ENCODE measurements at regions not wholly inside any gene's neighbourhood (a gene's known extent, or its start where the extent isn't known, plus 50 kb on each side); places are given as distances from the start of the nearest gene placed in this dataset.

DNA sequence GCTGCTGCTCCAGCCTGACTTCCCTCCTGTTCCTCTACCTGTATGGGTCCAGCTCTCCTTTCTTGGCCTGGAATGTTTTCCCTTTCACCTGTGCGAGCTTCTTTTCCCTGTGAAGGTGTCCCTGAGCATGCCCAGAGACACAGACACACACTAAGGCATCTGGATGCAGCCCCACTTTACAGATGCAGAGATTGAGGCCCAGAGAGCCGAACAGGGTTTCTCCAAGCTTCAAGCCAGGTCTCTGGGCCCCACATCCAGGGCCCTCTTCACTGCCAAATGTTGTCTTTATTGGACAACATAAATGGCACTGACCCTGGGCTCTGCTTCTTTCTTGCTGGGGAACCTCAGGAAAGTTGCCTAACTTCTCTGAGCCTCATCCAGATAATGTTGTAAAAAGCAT, 561.6 kb downstream of the MIAT start:
- Histone ChIP-seq H3K79me2 (ENCODE audit: insufficient read depth, low read length) (no peaks in the 10 kb centered on the region), H3K36me3 (ENCODE audit: insufficient read depth, low read length) (no peaks in the 10 kb centered on the region), H3K4me1 (ENCODE audit: insufficient read depth, low read length, severe bottlenecking) (no peaks in the 10 kb centered on the region), H2AFZ (ENCODE audit: low read length) (no peak overlapping the region), H3K27me3 (ENCODE audit: insufficient read depth, low read length) (no peaks in the 10 kb centered on the region), H3K9ac (ENCODE audit: low read length) (no peak overlapping the region), H3F3A (ENCODE audit: insufficient read depth, low read length) (no peaks in the 10 kb centered on the region), H3K4me2 (ENCODE audit: low read length) (no peak overlapping the region), H3K27ac (ENCODE audit: low read depth, low read length, poor library complexity, severe bottlenecking) (no peak overlapping the region), H3K9me3 (ENCODE audit: low read length) (no peaks in the 10 kb centered on the region), H4K20me1 (ENCODE audit: insufficient read depth, low read length) (no peaks in the 10 kb centered on the region), H3K4me3 (ENCODE audit: low read depth, low read length, poor library complexity, severe bottlenecking) (no peak overlapping the region), H3K9me2 (ENCODE audit: low read depth, low read length) (no peaks in the 10 kb centered on the region)
- TF ChIP-seq EZH2 (IDR thresholded peaks at IDR 0.05; ENCODE audit: borderline replicate concordance, low read length), result no peak
- TF ChIP-seq, protein P1, sequence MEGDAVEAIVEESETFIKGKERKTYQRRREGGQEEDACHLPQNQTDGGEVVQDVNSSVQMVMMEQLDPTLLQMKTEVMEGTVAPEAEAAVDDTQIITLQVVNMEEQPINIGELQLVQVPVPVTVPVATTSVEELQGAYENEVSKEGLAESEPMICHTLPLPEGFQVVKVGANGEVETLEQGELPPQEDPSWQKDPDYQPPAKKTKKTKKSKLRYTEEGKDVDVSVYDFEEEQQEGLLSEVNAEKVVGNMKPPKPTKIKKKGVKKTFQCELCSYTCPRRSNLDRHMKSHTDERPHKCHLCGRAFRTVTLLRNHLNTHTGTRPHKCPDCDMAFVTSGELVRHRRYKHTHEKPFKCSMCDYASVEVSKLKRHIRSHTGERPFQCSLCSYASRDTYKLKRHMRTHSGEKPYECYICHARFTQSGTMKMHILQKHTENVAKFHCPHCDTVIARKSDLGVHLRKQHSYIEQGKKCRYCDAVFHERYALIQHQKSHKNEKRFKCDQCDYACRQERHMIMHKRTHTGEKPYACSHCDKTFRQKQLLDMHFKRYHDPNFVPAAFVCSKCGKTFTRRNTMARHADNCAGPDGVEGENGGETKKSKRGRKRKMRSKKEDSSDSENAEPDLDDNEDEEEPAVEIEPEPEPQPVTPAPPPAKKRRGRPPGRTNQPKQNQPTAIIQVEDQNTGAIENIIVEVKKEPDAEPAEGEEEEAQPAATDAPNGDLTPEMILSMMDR (IDR thresholded peaks at IDR 0.05; ENCODE audit: low read length), result no peak

DNA sequence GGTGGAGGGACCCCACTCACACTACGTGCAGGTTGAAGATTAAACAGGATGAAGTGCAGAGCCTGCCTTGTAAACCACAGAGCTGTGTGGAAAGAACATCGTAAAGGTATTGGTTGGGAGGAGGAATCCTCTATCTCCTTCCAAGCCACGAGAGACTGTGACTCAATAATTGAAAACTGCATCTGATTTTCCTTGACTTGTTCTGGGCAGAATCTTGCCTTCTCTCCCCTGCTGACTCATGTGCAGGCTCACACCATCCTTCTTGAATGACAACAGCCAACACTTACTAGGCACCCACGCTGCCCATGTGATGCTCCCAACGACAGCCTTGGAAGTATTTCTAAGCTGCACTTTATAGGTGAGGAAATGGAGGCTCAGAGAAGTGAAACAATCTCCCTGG, 563.0 kb downstream of the MIAT start:
- H3K9me3 ChIP-seq (ENCODE audit: low read length), result no peaks in the 10 kb centered on the region
- no peak overlapping the region for H3K9ac ChIP-seq (ENCODE audit: low read length)
- no peaks in the 10 kb centered on the region for H3F3A ChIP-seq (ENCODE audit: insufficient read depth, low read length)
- no peaks in the 10 kb centered on the region for H3K4me1 ChIP-seq (ENCODE audit: insufficient read depth, low read length, severe bottlenecking)
- H3K4me3 ChIP-seq (ENCODE audit: low read depth, low read length, poor library complexity, severe bottlenecking), result no peak overlapping the region
- H3K9me2 ChIP-seq (ENCODE audit: low read depth, low read length), result no peaks in the 10 kb centered on the region
- no peak overlapping the region for H3K27ac ChIP-seq (ENCODE audit: low read depth, low read length, poor library complexity, severe bottlenecking)
- no peak overlapping the region for H3K4me2 ChIP-seq (ENCODE audit: low read length)
- H2AFZ ChIP-seq (ENCODE audit: low read length), result no peak overlapping the region
- TF ChIP-seq, protein P1 (IDR thresholded peaks at IDR 0.05; ENCODE audit: low read length), result no peak
- TF ChIP-seq EZH2 (IDR thresholded peaks at IDR 0.05; ENCODE audit: borderline replicate concordance, low read length), result no peak
- no peaks in the 10 kb centered on the region for H3K27me3 ChIP-seq (ENCODE audit: insufficient read depth, low read length)
- H3K79me2 ChIP-seq (ENCODE audit: insufficient read depth, low read length), result no peaks in the 10 kb centered on the region
- H3K36me3 ChIP-seq (ENCODE audit: insufficient read depth, low read length), result no peaks in the 10 kb centered on the region
- H4K20me1 ChIP-seq (ENCODE audit: insufficient read depth, low read length), result no peaks in the 10 kb centered on the region

DNA sequence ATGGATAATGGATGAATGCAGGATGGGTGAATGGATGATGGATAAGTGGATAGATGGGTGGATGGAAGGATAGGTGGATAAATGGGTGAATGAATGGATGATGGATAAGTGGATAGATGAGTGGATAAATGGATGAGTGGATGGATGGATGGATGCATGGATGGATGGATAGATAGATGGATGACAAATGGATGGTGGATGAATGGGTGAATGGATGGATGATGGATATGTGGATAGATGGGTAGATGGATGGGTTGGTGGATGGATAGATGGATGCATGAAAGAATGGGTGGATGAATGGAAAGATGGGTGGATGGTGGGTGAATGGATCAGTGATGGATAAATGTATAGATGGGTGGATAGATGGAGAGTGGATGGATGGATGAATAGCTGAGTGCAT, 564.8 kb downstream of the MIAT start:
- Histone ChIP-seq H3K27ac (ENCODE audit: low read depth, low read length, poor library complexity, severe bottlenecking) (no peak overlapping the region), H3F3A (ENCODE audit: insufficient read depth, low read length) (no peaks in the 10 kb centered on the region), H3K4me1 (ENCODE audit: insufficient read depth, low read length, severe bottlenecking) (no peaks in the 10 kb centered on the region), H3K36me3 (ENCODE audit: insufficient read depth, low read length) (no peaks in the 10 kb centered on the region), H3K79me2 (ENCODE audit: insufficient read depth, low read length) (no peaks in the 10 kb centered on the region), H3K4me2 (ENCODE audit: low read length) (no peak overlapping the region), H3K9me3 (ENCODE audit: low read length) (no peaks in the 10 kb centered on the region), H2AFZ (ENCODE audit: low read length) (no peak overlapping the region), H3K27me3 (ENCODE audit: insufficient read depth, low read length) (no peaks in the 10 kb centered on the region), H4K20me1 (ENCODE audit: insufficient read depth, low read length) (no peaks in the 10 kb centered on the region), H3K4me3 (ENCODE audit: low read depth, low read length, poor library complexity, severe bottlenecking) (no peak overlapping the region), H3K9me2 (ENCODE audit: low read depth, low read length) (no peaks in the 10 kb centered on the region), H3K9ac (ENCODE audit: low read length) (no peak overlapping the region)
- TF ChIP-seq, protein P1 (IDR thresholded peaks at IDR 0.05; ENCODE audit: low read length), result no peak
- TF ChIP-seq EZH2 (IDR thresholded peaks at IDR 0.05; ENCODE audit: borderline replicate concordance, low read length), result no peak

All from OCI-LY1 (cell line).